ENCODE measurements at regions not wholly inside any gene's neighbourhood (a gene's known extent, or its start where the extent isn't known, plus 50 kb on each side); places are given as distances from the start of the nearest gene placed in this dataset.

GRCh38 chr6:45737331-45738056, 278.2 kb downstream of the CLIC5 start:
- DNase-seq, result no peak

- DNase-seq, result no peak
Observed at GRCh38 chr6:45736134-45736533, 279.5 kb downstream of the CLIC5 start.

GRCh38 chr6:45732731-45733130, 282.9 kb downstream of the CLIC5 start:
- no peak for DNase-seq

GRCh38 chr6:45730232-45730631, 285.4 kb downstream of the CLIC5 start:
- DNase-seq, result no peak

- DNase-seq, result no peak
Observed at GRCh38 chr6:45728674-45729073, 287.0 kb downstream of the CLIC5 start.

GRCh38 chr6:45727819-45728449, 287.7 kb downstream of the CLIC5 start:
- no peak for DNase-seq

- no peak for DNase-seq
Observed at GRCh38 chr6:45727228-45727627, 288.4 kb downstream of the CLIC5 start.

GRCh38 chr6:45726444-45726843, 289.2 kb downstream of the CLIC5 start:
- DNase-seq, result no peak

- no peak for DNase-seq
Observed at GRCh38 chr6:45724511-45724910, 291.1 kb downstream of the CLIC5 start.

- DNase-seq, result no peak
Observed at GRCh38 chr6:45724027-45724426, 291.6 kb downstream of the CLIC5 start.

GRCh38 chr6:45722876-45723275, 292.8 kb downstream of the CLIC5 start:
- DNase-seq, result no peak

GRCh38 chr6:45721665-45722064, 294.0 kb downstream of the CLIC5 start:
- no peak for DNase-seq

GRCh38 chr6:45718871-45719270, 296.8 kb downstream of the CLIC5 start:
- DNase-seq, result no peak

GRCh38 chr6:45718131-45718530, 297.5 kb downstream of the CLIC5 start:
- no peak for DNase-seq

- no peak for DNase-seq
Observed at GRCh38 chr6:45717715-45718114, 297.9 kb downstream of the CLIC5 start.

GRCh38 chr6:45717027-45717426, 298.6 kb downstream of the CLIC5 start:
- no peak for DNase-seq

GRCh38 chr6:45715508-45715803, 300.2 kb downstream of the CLIC5 start:
- DNase-seq, result no peak

- DNase-seq, result peak; percentile 37
Observed at GRCh38 chr6:45714741-45715507, 300.7 kb downstream of the CLIC5 start.

- no peak for DNase-seq
Observed at GRCh38 chr6:45714006-45714730, 301.5 kb downstream of the CLIC5 start.
